ENCODE measurements at regions not wholly inside any gene's neighbourhood (a gene's known extent, or its start where the extent isn't known, plus 50 kb on each side); places are given as distances from the start of the nearest gene placed in this dataset.

DNA sequence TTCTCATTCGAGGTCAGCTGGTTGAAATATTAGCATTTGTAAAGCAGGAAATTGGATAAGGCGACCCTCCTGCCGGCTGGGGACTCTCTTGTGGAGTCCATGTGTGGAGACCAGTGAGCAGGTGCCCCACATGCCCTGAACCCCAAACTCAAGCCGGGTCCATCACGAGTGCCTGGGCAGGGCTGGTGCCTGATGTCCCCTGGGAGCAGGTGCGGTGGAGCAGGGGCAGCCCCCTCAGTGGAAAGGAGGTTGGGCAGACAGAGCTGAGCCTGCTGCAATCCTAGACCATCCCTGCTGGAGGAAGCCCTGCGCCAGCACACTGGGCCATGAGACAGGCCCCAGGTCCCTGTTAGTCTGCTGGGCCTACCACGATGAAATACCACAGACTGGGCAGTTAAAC, 395.6 kb downstream of the NPHP4 start:
- CTCF ChIA-PET, result no interaction called here
- ATAC-seq (no peak), DNase-seq (ENCODE audit: low spot score) (no peak)
- no peak for TF ChIP-seq RORB (CRISPR knock-in tag; IDR thresholded peaks at IDR 0.05)
- TF ChIP-seq NFE2L1 (CRISPR knock-in tag; IDR thresholded peaks at IDR 0.05), result no peak
- TF ChIP-seq, protein P1, sequence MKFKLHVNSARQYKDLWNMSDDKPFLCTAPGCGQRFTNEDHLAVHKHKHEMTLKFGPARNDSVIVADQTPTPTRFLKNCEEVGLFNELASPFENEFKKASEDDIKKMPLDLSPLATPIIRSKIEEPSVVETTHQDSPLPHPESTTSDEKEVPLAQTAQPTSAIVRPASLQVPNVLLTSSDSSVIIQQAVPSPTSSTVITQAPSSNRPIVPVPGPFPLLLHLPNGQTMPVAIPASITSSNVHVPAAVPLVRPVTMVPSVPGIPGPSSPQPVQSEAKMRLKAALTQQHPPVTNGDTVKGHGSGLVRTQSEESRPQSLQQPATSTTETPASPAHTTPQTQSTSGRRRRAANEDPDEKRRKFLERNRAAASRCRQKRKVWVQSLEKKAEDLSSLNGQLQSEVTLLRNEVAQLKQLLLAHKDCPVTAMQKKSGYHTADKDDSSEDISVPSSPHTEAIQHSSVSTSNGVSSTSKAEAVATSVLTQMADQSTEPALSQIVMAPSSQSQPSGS (CRISPR knock-in tag; IDR thresholded peaks at IDR 0.05; ENCODE audit: borderline replicate concordance, low read depth), result no peak
- TF ChIP-seq NFYB (CRISPR knock-in tag; conservative IDR thresholded peaks at IDR 0.05; ENCODE audit: low read depth), result no peak
- peaks cover 21% of the 10 kb centered on the region for H3K27me3 Mint-ChIP-seq (ENCODE audit: low read depth)
- peaks cover 77% of the 10 kb centered on the region for H3K9me3 Mint-ChIP-seq
- peaks cover 73% of the 10 kb centered on the region for H3K36me3 Mint-ChIP-seq
- POLR2A ChIA-PET, result no interaction called here
- no peak overlapping the region for H3K27ac Mint-ChIP-seq
- no peaks in the 10 kb centered on the region for H3K4me1 Mint-ChIP-seq
- H3K4me3 Mint-ChIP-seq, result no peak overlapping the region

DNA sequence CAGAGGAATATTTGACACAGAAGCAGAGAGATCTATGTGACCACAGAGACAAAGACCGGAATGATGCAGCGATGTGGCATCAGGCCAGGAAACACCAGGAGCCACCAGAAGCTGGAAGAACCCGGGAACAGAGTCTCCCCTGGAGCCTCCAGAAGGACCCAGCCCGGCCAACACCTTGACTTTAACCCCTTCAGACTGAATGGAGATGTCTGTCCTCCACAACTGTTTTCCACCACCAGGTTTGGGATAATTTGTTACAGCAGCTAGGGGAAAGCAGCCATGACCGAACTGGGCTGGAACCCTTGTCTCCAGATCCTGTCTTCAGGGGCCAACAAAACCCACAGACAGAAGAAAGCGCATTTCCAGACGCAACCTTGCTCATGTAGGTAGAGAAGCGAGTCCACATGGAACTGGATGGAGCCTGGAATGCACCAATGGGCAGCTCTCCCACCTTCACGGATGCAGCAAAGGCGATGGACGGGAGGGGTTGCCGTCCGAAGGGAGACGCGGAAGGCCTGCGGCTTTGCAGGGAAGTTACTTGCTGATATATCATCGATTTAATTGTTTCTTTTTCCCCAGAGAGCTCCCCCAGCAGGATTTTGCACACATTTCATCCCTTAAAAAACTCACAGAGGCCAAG, 396.6 kb downstream of the NPHP4 start:
- H3K4me1 Mint-ChIP-seq, result no peaks in the 10 kb centered on the region
- no peak for ATAC-seq

DNA sequence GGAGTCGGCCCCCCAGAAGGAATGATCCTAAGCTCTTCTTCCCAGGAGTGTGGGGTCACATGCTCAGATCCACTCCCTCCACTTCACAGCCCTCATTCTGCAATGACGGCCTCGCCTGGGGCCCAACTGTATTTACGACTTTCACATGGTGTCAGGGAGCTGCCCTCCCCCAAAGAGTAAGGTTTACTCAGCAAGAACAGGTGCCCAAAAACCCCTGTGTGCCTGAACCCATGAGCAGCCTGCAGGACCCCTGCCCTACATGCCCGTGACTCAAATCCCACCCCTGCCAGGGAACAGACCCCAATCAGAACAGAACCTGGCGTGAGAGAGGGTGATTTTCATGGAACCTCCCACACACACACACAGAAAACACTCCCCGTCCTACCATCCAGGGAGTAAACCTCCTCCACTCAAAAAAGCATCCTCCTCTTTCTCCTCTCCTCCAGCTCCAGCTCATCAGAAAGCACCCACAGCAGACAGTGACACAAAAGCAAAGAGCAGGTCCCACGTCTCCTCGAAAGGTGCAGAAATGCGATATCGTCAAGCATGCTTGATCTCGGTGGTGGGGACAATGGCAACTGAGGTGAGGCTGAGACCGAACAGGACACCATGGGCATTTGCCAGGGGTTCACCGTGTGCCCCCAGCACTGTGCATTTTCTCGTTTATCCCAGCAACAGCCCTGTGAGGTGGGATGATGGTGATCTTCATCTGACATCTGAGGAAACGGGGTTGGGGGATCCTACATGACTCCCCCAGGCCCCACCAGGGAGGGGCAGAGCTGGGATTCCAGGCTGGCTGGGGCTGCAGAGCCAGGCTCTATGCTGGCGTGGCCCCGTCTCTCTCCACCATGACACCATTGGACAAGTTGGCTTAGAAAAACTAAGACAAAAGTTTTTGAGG, 397.9 kb downstream of the NPHP4 start:
- Mint-ChIP-seq H3K27me3 (ENCODE audit: low read depth) (peaks cover 20% of the 10 kb centered on the region), H3K36me3 (peaks cover 72% of the 10 kb centered on the region)
- POLR2A ChIA-PET, result no interaction called here
- no peak for TF ChIP-seq ZBTB21 (CRISPR knock-in tag; IDR thresholded peaks at IDR 0.05; ENCODE audit: borderline replicate concordance)
- TF ChIP-seq ZNF416 (CRISPR knock-in tag; IDR thresholded peaks at IDR 0.05), result no peak
- no peak for TF ChIP-seq TP53 (CRISPR knock-in tag; IDR thresholded peaks at IDR 0.05)
- TF ChIP-seq NFATC4 (CRISPR knock-in tag; IDR thresholded peaks at IDR 0.05), result no peak
- TF ChIP-seq, protein P2, sequence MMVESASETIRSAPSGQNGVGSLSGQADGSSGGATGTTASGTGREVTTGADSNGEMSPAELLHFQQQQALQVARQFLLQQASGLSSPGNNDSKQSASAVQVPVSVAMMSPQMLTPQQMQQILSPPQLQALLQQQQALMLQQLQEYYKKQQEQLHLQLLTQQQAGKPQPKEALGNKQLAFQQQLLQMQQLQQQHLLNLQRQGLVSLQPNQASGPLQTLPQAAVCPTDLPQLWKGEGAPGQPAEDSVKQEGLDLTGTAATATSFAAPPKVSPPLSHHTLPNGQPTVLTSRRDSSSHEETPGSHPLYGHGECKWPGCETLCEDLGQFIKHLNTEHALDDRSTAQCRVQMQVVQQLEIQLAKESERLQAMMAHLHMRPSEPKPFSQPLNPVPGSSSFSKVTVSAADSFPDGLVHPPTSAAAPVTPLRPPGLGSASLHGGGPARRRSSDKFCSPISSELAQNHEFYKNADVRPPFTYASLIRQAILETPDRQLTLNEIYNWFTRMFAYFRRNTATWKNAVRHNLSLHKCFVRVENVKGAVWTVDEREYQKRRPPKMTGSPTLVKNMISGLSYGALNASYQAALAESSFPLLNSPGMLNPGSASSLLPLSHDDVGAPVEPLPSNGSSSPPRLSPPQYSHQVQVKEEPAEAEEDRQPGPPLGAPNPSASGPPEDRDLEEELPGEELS (CRISPR knock-in tag; IDR thresholded peaks at IDR 0.05), result no peak
- no peak for TF ChIP-seq CREB1 (CRISPR knock-in tag; IDR thresholded peaks at IDR 0.05)
- no peak for TF ChIP-seq ATF1 (CRISPR knock-in tag; IDR thresholded peaks at IDR 0.05)
- no peak for TF ChIP-seq GTF2I (CRISPR knock-in tag; conservative IDR thresholded peaks at IDR 0.05)
- TF ChIP-seq RORB (CRISPR knock-in tag; IDR thresholded peaks at IDR 0.05), result no peak
- TF ChIP-seq, protein P3, sequence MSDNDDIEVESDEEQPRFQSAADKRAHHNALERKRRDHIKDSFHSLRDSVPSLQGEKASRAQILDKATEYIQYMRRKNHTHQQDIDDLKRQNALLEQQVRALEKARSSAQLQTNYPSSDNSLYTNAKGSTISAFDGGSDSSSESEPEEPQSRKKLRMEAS (CRISPR knock-in tag; IDR thresholded peaks at IDR 0.05), result no peak
- TF ChIP-seq, protein P1 (CRISPR knock-in tag; IDR thresholded peaks at IDR 0.05; ENCODE audit: borderline replicate concordance, low read depth), result no peak
- TF ChIP-seq, protein P4, sequence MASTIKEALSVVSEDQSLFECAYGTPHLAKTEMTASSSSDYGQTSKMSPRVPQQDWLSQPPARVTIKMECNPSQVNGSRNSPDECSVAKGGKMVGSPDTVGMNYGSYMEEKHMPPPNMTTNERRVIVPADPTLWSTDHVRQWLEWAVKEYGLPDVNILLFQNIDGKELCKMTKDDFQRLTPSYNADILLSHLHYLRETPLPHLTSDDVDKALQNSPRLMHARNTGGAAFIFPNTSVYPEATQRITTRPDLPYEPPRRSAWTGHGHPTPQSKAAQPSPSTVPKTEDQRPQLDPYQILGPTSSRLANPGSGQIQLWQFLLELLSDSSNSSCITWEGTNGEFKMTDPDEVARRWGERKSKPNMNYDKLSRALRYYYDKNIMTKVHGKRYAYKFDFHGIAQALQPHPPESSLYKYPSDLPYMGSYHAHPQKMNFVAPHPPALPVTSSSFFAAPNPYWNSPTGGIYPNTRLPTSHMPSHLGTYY (CRISPR knock-in tag; IDR thresholded peaks at IDR 0.05), result no peak
- no peak for TF ChIP-seq ETV6 (CRISPR knock-in tag; IDR thresholded peaks at IDR 0.05)

More for the DNA sequence above, 396.6 kb downstream of the NPHP4 start:
- H3K36me3 Mint-ChIP-seq, result peaks cover 70% of the 10 kb centered on the region
- peaks cover 74% of the 10 kb centered on the region for H3K9me3 Mint-ChIP-seq
- POLR2A ChIA-PET, result no interaction called here
- no peak for DNase-seq (ENCODE audit: low spot score)
- H3K27me3 Mint-ChIP-seq (ENCODE audit: low read depth), result peaks cover 21% of the 10 kb centered on the region
- no peak overlapping the region for H3K4me3 Mint-ChIP-seq
- CTCF ChIA-PET, result interaction anchor here (0.6 kb wide), 1 partner anchor 85 kb away, joined by 3 read pairs; no protein-coding TSS in a partner anchor
- no peak overlapping the region for H3K27ac Mint-ChIP-seq
- TF ChIP-seq NFE2L1 (CRISPR knock-in tag; IDR thresholded peaks at IDR 0.05) (no peak), GABPB1 (CRISPR knock-in tag; IDR thresholded peaks at IDR 0.05) (no peak), SP1 (CRISPR knock-in tag; conservative IDR thresholded peaks at IDR 0.05) (no peak), RORB (CRISPR knock-in tag; IDR thresholded peaks at IDR 0.05) (no peak), ETV6 (CRISPR knock-in tag; IDR thresholded peaks at IDR 0.05) (no peak), FOXK1 (CRISPR knock-in tag; IDR thresholded peaks at IDR 0.05) (no peak), CBFB (CRISPR knock-in tag; IDR thresholded peaks at IDR 0.05; ENCODE audit: low read depth) (no peak)
- TF ChIP-seq, protein P5, sequence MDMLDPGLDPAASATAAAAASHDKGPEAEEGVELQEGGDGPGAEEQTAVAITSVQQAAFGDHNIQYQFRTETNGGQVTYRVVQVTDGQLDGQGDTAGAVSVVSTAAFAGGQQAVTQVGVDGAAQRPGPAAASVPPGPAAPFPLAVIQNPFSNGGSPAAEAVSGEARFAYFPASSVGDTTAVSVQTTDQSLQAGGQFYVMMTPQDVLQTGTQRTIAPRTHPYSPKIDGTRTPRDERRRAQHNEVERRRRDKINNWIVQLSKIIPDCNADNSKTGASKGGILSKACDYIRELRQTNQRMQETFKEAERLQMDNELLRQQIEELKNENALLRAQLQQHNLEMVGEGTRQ (CRISPR knock-in tag; IDR thresholded peaks at IDR 0.05), result no peak
- TF ChIP-seq, protein P2 (CRISPR knock-in tag; IDR thresholded peaks at IDR 0.05), result no peak

More for the DNA sequence above, 397.9 kb downstream of the NPHP4 start:
- Mint-ChIP-seq H3K4me1 (no peaks in the 10 kb centered on the region), H3K4me3 (no peak overlapping the region), H3K27ac (no peak overlapping the region), H3K9me3 (peaks cover 82% of the 10 kb centered on the region)
- DNase-seq (ENCODE audit: low spot score) (no peak), ATAC-seq (no peak)
- CTCF ChIA-PET, result interaction anchor here (0.6 kb wide), 1 partner anchor 248 kb away, joined by 4 read pairs; no protein-coding TSS in a partner anchor

Measured in WTC11 (cell line).